ENCODE measurements at regions not wholly inside any gene's neighbourhood (a gene's known extent, or its start where the extent isn't known, plus 50 kb on each side); places are given as distances from the start of the nearest gene placed in this dataset.
"Not testable (repeated sequence)": the region's sequence is repeated elsewhere in the genome, so short reads cannot be mapped to it uniquely, and the experiment has no call there.

GRCh38 chr10:34907743-34908430, 92.8 kb upstream of the PARD3 start:
- no peak for DNase-seq

DNA sequence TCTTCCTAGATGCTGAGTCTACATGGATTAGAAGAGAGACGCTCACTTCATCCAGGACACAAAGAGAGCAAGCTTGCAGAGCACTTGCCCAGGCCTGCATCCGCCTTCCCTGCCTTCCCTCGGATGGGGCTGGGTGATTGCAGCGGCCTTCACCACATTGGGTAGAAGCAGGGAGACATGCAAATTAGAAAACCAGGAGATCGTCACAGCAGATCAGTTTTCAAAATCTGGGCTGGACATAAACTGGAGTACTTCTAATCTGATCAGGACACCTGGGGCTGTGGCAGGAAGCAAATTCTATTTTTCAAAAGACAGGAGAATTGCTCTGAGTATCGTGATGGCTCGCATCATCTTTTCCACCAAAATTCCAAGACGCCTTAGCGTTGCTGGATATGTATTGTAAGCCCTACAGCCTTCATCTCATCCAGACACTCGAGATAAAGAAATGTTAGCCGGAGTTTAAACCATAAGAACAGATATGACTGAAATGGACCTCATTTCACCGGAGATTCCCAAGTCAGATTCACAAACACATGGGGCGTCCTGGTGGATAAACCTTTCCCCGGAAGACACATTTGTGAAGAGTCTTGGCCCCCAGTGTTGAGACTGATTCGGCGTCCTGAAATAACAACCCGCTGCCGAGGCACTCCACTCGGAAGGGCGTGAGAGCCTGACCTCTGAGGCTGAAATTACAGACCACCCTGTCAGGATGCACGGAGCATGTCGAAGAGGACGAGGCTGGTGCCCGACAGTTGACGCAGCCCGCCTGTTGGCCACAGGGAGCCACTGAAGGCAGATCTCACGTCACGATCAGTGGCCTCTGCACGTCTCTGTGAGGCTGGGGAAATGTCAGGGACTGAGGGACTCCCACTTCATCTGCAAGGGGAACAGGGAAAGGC, 91.2 kb upstream of the PARD3 start:
- peak; percentile 50 to 79 for DNase-seq

DNA sequence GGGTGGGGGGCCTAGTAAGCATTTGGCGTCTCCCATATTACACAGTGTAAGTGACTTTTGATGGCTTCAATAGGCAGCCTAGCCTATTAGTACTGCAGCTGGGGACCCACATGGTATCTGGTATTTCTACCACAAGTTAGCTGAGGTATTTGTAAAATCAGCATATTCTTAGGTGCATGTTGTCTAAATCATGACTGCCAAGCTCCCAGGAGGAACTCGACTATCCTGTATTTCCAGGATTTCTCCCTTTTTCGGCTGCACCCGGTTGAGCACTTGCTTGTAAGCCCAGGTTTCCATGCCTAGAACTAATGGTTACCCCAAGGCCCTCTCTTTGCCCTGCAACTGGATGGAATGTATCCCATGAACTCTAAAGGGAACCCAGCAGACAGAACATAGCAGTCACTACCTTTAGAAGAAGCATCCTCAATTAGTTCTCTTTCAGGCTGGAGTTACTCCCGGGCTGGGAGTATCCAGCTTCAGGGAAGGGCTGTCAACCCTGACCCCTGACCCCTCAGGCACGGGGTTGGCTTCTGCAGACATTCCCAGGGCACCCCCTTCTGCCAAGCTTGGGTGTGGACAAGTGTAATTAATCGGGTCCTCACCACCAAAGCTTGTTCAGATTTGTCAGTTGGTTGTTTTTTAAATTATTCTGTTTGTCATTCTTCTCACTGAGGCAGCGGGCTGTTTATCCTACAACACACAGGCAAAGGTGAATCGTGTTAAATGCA, 90.3 kb upstream of the PARD3 start:
- DNase-seq, result no peak

GRCh38 chr10:34904191-34904590, 89.1 kb upstream of the PARD3 start:
- no peak for DNase-seq

GRCh38 chr10:34899161-34899560, 84.1 kb upstream of the PARD3 start:
- no peak for DNase-seq

- DNase-seq, result no peak
Measured at GRCh38 chr10:34895977-34896376, 80.9 kb upstream of the PARD3 start.

- DNase-seq, result not testable (repeated sequence)
Measured at GRCh38 chr10:34895046-34895445, 80.0 kb upstream of the PARD3 start.

DNA sequence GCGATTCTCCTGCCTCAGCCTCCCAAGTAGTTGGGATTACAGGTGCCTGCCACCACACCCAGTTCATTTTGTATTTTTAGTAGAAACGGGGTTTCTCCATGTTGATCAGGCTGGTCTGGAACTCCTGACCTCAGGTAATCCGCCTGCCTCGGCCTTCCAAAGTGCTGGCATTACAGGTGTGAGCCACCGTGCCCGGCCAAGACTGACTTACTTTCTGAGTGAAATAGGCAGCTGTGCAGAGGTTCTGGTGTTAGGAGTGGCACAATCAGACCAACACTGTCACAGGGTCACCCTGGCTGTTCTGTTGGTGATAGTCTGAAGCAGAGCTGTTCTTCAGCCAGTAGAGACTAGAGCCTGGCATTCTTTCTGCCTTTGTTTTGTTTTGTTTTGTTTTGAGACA, 77.4 kb upstream of the PARD3 start:
- DNase-seq, result not testable (repeated sequence)

DNA sequence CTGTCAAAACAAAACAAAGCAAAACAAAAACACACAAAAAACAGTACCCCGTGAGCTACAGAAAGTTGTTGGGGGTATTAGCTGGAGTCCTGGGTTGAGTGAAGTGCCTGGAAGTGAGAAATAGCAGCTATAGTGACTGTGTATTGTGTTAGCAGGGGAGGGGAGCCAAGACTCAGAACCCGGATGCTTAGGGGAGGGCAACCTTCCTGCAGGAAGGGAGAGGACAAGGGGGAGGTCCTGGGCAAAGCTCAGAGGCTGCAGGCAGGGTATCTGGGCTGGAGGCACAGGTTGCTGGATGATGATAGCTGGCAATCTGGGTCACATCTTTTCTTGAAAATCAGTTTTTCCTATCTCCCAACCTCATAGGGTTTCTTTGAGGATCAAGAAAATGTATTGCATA, 75.8 kb upstream of the PARD3 start:
- DNase-seq, result no peak

DNA sequence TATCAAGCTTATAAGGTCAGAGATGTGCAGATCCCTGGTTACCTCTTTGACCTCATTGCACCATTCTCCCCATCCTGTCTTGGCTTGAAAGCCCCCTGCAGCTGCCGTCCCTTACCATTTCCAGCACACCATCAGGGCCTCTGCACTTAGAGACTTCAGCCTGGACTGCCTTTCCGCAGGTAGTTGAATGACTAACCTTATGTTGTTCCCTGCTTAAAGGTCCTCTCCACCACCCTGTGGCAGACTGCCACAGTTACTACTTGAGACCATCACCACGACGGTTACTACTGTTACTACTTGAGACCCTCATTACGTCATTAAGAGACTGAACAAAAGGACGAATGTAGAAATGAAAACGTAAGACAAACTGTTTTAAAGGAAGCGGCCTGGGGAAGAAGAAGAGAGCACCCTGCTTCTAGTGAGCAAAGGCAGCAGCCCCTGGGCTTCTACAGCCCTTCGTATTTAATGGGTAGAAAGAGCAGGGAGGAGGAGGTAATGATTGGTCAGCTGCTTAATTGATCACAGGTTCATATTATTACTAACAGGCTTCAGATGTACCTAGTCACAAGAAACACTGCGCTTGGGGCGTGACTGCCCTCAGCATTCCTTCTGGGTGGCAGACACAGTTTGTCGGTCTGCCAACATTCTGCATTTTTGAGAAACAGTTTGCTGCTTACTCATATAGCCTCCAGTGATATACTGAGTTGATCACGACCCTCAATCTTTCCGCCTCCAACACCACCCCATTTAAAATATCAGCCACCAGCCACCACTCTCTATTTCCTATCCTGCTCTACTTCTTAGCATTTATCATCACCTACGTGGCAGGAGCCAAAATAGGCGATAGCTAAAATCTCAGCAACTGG, 74.1 kb upstream of the PARD3 start:
- DNase-seq, result no peak

DNA sequence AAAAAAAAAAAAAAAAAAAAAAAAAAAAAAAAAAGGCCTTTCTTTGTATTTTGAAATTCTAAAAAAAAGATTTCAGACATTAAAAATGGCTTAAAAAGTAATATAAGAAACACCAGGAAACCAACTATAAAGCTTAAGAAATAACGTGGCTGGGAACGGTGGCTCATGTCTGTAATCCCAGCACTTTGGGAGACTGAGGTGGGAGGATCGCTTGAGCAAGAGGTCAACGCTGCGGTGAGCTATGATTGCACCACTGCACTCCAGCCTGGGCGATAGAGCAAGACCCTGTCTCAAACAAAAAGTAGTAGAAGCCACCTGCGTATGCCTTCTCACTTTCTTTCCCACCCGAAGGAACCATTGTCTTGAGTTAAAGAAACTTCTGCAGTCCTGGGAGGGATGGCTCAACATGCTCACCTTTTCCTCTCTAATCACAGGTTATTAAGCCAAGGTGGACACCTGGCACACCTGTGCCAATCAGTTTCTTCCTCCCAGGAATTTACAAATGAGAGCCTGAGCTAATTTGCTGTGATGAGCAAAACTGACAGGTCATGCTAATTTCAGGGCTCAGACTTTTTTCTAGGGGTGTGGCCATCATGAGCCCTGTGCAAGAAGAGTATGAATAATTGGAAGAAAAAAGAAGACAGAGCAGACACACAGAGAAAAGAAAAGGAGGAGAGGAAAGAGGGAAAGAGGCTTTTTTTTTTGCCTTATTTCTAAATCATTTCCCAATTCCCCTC, 72.0 kb upstream of the PARD3 start:
- DNase-seq, result no peak

- no peak for DNase-seq
Measured at GRCh38 chr10:34885898-34886297, 70.8 kb upstream of the PARD3 start.

DNA sequence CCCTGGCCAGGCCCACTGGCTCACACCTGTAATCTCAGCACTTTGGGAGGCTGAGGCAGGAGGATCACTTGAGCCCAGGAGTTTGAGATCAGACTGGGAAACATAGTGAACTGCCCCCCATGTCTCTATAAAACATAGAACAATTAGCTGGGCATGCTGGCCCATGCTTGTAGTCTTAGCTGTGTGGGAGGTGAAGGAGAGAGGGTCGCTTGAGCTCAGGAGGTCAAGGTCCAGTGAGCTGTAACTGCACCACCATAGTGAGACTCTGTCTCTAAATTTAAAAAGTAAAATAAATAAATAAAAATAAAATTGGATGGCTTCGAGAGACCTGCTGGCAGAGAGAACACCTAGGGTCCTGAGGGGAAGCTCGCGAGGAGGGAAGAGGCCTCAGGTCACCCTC, 69.9 kb upstream of the PARD3 start:
- no peak for DNase-seq

DNA sequence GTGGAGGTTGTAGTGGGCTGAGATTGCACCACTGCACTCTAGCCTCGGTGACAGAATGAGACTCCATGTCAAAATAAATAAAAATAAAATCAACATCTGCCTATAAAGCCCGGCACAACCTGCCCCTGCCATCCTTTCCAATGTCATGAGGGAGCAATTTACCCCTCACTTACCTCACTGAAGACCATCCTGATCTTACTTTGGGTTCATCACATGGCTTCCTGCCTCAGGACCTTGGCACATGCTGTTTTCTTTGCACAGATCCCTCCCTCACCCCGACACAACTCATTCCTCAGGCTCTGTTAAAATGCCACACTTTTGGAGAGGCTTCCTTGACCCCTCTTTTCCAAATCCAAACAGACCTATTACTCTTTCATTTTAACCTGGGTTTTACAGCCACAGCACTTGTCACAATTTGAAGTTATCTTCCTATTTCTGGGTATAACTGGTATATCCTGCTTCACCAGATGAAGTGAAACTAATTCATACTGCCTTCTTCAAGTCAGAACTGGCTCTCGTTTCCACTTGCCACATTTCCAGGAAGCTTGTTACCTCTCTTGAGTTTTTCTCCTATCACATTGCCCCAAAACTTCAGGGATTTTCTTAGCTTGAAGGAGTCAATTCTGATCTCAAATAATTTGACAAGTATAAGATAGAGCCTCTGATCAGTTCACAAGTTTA, 69.3 kb upstream of the PARD3 start:
- DNase-seq, result no peak

DNA sequence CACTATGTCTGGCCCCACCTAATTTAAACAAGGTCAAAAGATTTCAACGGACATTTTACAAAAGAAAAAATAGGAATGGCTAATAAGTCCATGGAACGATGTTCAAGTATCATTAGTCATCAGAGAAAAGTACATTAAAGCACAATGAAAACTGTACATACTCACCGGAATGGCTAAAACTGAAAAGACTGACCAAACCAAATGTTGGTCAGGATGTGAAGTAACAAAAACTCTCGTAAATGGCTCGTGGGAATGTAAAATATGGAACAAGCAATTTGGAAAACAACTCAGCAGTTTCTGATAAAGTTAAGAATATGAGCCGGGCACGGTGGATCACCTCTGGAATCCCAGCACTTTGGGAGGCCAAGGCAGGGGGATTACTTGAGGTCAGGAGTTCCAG, 65.7 kb upstream of the PARD3 start:
- no peak for DNase-seq

DNA sequence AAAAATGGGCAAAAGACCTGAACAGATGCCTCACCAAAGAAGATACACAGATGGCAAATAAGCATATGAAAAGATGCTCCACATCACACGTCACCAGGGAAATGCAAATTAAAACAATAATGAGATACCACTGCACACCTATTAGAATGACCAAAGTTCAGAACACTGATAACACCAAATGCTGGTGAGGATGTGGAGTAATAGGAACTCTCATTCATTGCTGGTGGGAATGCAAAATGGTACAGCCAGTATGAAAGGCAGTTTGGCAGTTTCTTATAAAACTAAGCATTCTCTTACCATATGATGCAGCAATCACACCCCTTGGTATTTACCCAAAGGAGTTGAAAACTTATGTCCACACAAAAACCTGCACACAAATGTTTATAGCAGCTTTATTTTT, 63.6 kb upstream of the PARD3 start:
- DNase-seq, result not testable (repeated sequence)

DNA sequence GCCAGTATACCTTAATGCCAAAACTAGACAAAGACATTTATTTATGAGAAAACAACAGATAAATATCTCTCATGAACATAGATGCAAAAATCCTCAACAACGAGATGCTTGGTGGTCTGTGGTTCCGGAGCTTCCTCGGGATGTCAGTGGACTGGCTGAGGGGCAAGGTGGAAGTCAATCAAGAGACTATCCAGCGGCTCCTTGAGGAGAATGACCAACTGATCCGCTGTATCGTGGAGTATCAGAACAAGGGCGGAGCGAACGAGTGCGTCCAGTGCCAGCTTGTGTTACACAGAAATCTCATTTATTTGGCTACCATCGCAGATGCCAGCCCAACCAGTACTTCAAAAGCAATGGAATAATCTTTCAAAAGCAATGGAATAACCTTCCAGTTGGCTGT, 60.0 kb upstream of the PARD3 start:
- DNase-seq, result no peak

- no peak for DNase-seq
Measured at GRCh38 chr10:34872820-34873219, 57.7 kb upstream of the PARD3 start.

GRCh38 chr10:34869135-34869836, 54.2 kb upstream of the PARD3 start:
- no peak for DNase-seq

- no peak for DNase-seq
Measured at GRCh38 chr10:34868589-34868988, 53.5 kb upstream of the PARD3 start.

DNA sequence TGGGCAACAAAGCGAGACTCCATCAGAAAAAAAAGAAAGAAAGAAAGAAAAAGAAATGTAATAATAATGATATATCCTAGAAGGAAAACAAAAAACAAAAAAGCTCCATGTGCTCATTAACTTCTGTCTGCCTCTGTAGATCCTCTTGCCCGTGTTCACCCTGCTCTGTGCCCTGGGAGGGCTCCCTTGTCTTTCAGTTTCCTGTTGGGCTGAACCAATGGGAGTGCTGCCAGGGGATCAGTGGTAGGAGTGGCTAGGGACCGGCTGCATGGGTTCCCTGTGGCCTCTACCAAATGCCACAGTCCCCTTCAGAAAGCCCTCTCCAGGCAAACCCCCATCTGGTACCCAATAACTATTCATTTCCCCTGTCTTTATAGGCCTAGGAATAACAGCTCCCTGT, 51.8 kb upstream of the PARD3 start:
- DNase-seq, result peak; percentile 70 to 86

Measured in NCI-H524 (cell line).